CD4-positive, alpha-beta T cell treated with Interleukin-15 for 1 hour (primary cell): ENCODE measurements at regions not wholly inside any gene's neighbourhood (a gene's known extent, or its start where the extent isn't known, plus 50 kb on each side); places are given as distances from the start of the nearest gene placed in this dataset.
"Not testable (repeated sequence)": the region's sequence is repeated elsewhere in the genome, so short reads cannot be mapped to it uniquely, and the experiment has no call there.

ENCODE experiments used
- DNase-seq: peaks from one replicate; pipeline ENCODE4 v3.0.0-alpha.2; 2020

DNA sequence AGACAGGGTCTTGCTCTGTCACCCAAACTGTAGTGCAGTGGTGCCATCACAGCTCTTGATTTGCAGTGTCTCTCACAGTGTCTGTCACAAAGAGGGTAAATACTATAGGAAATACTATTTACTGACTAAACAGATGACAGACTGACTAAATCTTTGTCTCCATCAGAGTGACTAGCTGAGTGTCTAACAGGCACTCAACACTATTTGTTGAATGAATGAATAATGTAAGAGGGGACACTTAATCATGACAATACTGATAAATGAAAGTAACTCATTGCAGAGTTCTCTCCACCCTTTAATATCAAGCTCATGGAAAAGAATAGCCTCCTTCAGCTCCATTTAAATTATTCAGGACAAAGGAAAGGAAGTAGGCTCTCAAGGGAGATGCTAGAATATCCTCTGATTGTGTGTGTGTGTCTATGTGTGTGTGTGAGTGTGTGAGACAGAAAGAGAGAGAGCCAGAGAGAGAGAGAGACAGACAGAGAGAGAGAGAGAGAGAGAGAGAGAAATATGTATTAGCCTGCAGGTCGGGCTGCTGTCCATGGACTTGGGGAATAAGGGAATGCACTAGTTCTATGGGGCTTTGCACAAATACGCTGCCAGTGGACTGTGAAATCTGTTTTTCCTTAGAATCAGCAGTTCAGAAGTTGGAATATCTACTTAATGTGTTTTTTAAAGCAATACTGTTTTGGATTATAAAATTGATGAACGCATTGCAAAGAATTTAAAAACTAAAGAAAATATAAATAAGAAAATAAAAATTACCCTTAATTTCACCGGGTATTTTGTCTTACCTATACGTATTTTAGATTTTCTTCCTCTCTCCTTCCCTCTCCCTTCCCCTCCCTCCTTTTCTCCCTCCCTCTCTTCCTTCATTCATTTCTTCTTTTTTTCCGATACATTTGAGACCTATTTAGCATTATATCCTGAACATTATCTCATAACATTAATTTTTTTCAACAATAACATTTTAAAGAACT, 132.9 kb upstream of the LRIG1 start:
- no peak for DNase-seq

DNA sequence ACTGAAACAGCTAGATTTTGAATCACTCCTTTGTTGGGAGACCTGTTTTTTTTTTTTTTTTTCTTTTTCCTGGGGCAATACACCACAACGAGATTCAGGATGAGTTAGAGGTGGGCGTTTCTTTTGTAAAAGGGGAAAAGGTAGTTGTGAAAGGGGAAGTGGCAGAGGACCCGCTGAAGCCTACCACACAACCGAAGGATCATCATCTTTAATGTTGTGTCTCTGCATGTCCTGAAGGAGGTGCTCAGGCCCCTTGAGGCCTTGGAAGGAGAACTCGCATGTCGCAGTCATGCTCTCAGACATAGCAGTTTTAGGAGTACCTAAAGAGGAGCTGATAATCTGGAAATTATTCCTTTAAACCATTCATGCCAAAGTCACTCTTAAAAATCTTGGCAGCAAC, 137.9 kb upstream of the LRIG1 start:
- DNase-seq = no peak

DNA sequence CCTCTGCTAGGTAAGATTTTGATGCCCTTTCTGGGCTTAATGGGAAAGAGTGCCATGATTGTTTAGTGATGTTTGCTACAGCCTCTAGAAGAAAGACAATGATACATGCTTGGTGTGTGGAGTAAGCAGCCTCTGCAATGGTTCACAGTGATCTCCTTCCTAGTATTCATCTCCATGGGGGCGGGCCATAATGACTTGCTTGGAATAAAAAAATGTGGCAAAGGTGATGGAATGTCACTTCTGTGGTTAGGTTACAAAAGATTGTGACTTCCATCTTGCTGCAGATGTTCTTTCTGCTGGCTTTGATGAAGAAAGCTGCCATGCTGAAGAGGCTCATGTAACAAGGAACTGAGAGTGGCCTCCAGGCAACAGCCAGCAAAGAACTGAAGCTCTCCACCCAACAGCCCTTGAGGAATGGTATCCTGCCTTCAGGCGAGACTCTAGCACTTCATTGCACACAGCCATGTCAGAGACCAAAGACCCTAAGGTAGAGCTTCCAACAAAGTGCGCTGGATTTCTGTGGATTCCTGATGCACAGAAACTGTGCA, 139.1 kb upstream of the LRIG1 start:
- DNase-seq = no peak

DNA sequence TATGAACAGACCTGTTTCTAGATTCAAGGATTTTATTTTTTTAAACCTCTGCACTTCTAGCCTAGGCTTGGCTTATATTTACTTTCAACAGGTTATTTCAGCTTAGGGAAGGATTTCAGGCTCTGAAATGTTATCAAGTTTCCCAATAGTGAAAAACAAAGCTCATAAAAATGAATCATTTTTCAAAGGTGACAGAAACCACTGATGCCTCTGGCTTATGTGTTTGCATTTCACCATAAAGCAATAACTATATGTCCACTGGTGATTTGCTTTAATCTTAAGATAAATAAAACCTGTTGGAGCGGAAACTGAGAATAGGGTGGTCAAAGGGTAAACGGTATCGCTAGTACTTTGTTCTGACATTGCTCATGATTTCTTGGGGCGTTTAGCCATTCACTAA, 141.2 kb upstream of the LRIG1 start:
- no peak for DNase-seq

DNA sequence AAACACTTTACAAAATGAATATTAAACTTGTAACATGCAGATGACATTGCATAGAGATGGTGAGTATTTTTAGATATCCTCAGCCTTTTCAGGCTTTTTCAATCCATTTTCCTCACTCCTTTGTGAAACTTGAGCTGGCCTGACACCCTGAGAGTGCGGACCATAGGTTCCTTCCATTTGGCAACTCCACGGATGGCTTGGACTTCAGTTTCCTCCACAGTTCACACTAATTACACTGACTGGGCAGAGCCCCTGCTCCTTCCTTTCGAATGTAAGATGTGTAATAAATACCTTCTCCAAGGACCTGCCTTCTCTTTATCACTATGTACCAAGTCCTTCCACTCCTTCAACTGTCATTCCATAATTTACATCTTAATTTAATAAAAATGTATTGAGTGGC, 141.7 kb upstream of the LRIG1 start:
- DNase-seq = no peak

DNA sequence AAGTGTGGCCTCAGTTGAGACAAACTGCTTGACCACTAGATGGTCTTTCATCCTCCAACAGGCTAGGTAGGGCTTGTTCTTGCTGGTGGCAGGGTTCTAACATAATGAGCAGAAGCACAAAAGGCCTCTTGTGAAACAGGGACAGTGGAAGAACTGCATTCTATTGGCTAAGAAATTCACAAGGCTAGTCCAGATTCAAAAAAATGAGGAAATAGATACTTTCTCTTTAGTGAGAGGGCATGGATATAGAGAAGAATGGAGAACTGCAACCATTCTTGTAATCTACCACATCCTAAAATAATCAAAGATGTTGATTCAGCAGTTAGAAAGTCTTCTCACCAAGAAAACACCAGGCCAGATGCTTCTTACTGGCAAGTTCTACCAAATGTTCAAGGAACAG, 143.7 kb upstream of the LRIG1 start:
- DNase-seq = no peak

DNA sequence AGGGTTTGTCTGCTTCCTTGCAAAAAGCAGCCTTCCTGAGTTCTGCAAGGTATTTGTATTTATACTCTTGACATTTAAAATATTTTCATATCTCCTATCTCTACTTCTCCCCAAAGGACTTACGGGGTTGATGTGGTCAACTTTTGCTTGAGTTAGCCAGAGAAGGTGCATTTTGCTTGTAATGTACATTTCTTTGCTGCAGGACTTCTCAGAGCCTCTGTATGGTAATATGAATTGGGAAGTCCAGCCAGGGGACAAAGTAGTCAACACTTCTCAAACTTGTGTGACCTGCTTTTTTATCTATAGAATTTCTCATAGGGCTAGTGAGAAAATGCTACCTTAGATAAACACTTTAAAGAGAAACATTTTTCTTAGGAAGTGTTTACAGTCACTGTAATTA, 148.2 kb upstream of the LRIG1 start:
- no peak for DNase-seq

DNA sequence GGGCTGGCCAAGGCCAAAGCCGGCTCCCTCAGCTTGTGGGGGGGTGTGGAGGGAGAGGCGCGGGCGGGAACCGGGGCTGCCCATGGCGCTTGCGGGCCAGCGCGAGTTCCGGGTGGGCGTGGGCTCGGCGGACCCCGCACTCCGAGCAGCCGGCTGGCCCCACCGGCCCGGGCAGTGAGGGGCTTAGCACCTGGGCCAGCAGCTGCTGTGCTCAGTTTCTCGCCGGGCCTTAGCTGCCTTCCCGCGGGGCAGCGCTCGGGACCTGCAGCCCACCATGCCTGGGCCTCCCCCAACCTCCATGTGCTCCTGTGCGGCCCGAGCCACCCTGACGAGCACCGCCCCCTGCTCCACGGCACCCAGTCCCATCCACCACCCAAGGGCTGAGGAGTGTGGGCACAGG, 150.7 kb upstream of the LRIG1 start:
- not testable (repeated sequence) for DNase-seq

DNA sequence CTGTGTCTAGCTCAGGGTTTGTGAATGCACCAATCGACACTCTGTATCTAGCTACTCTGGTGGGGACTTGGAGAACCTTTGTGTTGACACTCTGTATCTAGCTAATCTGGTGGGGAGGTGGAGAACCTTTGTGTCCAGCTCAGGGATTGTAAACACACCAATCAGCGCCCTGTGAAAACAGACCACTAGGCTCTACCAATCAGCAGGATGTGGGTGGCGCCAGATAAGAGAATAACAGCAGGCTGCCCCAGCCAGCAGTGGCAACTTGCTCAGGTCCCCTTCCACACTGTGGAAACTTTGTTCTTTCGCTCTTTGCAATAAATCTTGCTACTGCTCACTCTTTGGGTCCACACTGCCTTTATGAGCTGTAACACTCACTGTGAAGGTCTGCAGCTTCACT, 151.3 kb upstream of the LRIG1 start:
- not testable (repeated sequence) for DNase-seq

DNA sequence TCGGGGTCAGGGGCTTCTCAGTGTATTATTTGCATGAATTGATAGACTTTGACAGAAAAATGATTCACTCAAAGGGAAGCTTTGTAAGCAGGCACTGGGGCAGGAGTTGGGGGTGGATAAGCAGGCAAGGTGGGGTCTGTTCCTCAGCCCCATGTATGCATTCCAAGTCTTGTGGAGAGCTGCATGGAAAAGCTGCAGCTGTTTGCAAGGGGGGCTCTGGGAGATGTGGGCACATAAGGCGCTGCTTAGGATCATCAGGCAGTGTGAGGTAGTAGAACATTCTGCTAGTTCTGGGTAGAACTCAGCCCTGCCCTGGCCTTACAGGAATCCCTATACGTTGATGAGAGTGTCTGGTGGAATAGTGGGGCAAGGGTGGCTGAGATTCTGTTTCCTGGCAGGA, 154.2 kb upstream of the LRIG1 start:
- DNase-seq = no peak

DNA sequence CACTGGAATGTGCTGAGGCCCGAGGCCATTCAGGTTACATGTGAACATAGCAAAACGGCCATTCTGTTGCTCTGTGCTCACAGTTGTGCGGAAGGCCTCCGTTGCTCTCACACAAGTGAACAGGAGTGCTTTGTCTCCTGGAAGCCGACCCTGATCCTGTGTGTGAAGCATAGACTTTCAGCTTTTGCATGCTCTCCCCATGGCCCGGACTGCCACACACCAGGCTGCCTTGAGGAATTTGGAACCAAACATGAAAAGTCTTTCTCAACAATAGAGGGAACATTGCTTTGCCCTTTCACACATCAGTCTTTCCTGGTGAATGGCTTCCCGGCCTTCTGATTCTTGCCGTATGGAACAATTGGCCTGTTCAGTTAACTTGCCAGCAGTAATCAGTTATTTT, 154.8 kb upstream of the LRIG1 start:
- no peak for DNase-seq

DNA sequence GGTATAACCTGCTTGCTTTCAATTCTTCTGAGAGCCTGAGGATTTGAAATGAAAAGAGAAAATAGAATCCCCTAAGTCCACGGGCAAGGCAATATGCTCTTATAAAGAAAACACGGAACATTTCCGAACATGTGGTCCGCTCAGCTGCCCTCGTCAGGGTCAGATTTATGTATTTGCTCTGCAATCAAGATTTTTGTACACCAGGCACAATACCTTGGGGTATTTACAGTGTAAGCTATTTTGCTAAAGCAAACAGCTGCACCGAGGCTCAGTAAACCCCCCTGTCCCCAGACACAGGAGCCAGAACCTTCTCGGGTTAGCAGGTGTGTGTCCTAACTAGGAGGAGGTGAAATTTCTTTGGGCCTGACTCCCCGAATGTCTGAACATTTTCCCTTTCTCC, 155.8 kb upstream of the LRIG1 start:
- DNase-seq = no peak

DNA sequence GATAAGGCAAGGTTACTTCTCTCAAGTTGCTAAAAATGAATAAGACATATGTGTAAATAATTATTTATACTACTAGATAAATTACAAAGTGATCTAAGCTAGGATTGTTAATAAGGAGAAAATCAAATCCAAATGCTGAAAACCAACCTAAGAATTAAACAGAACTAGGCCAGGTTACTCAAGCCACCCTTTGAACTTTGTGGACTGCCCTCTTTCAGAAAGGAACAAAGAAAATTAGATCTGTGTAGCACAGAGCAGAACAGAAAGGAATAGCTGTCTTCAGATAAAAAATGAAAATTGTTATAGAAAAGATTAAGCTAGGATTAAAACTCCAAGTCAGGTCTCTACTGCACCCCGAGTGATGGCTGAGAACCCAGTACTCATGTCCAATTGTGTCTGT, 158.2 kb upstream of the LRIG1 start:
- DNase-seq = no peak

DNA sequence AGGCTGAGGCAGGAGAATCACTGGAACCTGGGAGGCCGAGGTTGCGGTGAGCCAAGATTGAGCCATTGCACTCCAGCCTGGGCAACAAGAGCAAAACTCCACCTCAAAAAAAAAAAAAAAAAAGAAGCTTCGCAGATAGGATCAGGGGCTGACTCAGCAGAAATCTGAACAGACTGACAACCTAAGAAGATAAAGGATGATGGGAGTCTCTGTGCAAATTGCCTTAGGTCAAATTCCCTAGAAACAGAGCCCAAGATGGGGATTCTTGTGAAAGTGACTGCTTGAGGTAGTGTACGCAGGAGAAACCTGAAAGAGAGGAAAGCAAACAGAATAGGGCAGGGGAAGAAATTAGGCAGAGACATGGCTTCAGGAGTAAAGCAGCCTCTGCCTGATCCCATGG, 160.8 kb upstream of the LRIG1 start:
- no peak for DNase-seq

DNA sequence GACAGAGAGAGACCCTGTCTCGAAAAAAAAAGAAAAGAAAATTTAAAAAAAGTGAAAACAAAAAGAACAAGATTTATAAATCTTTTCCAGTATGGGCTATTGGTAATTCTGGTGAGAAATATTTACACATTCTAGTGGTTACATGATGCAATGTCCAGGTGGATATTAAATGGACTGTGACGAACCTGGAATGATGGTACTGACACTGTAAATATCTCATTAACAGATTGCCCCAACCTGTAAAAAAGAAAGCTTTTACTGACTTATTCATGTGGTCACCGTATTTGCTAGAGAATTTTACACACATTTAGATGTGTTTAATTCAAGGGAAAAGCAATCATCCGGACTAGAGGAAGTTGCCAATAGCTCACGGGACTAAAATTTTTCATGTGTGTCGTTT, 162.1 kb upstream of the LRIG1 start:
- DNase-seq = no peak

DNA sequence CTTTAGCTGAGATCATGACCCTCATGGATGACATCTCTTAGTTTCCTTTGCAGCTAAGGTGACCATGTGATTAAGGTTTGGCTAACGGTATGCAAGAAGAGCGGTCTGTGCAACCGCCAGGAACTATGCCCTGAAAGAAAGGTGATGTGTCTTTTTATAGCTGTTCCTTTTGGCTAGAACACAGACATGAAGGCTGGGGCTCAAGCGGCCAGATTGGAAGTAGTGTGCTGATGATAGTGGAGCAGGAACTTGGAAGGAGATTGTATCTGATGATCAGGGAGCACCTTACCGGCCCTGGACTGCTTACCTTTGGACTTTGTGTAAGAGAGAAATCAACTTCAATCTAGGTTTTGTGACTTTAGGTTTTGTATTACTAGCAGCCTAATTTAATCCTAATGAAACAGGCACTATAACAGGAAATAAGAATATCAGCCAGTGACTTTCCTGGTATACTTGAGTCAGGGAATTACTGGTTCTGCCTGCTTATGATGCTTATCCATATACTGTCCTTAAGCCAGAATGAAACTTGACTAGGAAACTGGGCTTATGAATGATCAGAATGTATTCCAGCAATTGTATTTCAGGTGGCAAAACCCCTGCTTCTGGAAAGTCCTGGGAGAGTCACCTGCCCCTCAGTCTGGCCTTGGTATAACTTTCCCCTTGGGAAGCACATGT, 164.3 kb upstream of the LRIG1 start:
- DNase-seq = no peak

DNA sequence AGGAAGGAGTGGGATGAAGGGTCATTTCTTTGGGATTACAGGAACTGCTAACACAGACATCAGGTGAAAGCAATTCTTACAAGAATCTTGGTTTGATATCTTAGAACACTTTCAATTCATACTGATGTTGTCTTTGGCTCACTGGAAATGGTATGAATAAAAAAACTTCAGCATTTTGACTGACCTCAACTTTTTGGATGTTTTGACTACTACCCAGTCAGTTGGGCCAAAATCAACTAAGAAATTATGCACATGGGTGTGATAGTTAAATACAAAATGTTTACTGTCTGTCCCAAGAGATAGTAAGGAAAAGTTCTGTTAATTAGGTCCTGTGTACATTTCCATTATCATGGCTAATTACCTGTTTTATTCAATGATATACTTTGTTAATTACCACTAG, 165.5 kb upstream of the LRIG1 start:
- DNase-seq = no peak

DNA sequence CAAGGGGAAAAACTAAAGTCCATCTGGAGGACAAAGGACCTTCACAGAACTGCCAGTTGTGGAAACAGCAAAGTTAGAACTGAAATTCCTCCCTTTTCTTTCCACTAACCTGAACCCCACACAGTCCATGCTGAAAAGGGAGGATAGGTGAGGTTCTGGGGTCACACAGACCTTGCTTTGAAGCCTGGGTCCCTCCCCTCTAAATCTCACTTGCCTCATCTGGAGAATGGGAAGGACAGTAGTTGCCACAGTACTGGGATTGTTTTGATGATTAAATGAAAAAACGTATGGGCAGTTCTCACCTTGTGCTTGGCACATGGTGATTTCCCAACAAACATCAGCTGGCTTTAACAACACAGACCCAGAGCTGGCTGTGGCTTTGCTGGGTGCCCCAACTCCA, 166.4 kb upstream of the LRIG1 start:
- DNase-seq = no peak

DNA sequence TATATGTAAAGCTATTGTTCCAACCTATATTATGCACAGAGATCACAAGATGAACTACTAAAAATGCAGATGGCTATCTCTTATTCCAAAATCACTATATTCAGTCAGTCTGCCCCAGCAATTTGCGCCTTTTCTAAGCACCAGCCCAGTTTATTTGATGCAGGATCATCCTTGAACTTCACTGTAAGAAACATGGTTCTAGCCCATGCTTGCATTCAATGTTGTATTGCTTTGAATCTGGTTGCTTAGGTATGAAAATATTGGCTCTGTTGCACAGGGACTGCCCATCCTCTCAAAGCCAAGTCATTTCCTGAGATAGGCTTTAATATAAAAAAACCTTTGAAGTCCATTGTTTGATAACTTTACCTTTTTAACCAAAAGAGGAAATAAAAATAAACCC, 170.5 kb upstream of the LRIG1 start:
- no peak for DNase-seq

DNA sequence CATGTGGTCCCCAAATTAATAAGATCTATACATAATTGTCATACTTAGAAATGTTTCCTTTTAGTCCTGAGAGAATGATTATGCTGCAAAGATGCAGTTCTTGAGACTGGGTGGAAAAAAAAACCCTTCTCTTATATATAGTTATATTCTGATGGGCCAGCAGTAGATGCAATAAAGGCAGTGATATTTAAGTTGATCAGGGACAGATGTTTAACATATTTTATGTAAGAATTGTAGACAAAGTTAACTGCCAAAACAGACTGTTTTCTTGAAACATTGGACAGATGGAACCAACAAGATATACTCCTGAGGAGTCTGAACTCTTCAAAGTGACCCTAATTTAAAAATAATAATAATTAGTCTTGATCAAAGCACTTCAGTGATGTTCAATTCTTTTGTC, 172.0 kb upstream of the LRIG1 start:
- DNase-seq = no peak

DNA sequence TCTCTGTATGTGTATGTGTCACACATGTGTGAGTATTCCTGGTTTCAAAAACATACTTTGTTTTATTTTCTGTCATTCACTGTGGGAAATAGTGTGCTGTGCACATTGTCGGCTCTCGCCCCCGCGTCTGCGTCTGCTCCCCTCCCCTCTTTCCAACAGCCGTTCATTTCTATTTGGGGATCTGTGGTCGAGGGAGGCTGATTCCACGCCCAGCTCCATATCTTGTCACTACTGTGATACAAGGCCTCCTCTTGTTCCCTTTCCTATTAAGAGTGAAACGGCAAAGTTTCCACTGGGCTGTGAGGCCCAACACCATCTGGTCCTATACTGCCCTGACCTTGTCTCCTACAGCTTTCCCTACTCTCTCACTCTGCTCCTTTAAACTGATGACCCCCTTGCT, 172.5 kb upstream of the LRIG1 start:
- DNase-seq = no peak

DNA sequence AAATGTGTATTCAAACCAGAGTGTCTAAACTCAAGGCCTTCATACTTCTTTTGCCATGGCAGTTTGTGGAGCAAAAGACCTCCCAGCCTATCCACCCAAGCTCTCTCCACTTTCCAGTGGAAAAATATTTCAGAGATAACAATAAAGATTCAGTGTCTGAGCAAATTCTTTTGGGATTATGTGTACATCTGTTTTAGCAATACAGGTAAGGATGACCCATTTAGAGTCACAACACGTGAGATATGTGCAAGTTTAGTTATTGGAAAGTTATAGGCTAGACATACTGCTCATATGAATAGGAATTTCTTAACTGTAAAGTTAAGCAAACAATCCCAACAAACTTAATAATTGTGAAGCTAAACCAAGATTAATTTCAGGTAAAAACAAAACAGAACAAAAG, 174.5 kb upstream of the LRIG1 start:
- DNase-seq = no peak

DNA sequence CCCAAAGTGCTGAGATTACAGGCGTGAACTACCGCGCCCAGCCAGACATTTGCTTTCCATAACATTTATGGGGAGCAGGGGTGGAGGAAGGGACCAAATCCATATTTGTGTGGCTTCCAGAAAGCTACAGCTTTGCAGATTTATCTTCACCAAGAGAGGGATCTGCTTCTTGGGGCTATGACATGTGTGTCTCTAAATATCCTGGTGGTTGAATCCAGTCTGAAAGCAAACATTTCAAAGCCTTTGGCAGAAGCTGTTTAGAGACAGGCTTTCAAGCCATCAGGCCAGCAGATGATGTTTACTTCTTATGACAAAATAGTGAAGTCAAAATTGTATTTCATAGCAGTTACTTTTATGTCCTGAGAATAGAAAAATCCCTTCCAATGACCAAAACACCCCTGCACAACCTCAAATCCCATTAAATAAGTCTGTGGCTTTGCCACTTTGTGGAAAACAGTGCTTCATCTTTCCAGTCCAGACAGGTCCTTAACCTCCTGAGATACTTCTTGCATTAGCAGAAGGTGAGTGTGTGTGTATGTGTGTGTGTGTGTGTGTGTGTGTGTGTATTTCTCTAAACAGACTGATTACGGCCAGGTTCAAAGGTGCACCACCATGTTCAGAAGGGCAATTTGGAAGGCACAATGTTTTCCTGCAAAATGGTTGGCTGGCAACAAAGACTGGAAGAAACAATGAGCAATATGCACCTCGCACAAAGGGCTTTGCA, 191.4 kb upstream of the LRIG1 start:
- DNase-seq = no peak

DNA sequence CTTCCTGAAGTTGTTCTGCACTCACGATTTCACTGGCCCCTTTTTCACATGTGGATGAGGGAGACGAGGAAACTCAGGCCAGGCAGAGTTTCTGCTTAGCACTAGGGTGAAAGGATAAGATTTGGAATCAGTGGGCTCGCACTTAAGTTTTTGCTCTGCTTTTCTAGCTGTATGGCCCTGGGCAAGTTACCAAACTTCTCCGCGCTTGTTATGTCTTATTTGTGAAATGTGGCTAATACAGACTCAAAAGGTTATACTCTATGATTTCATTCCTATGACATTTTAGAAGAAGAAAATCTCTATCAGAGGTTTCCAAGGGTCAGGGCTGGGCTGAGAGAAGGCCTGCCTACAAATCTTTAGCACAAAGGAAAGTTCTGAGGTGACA, 191.9 kb upstream of the LRIG1 start:
- no peak for DNase-seq
